HG03439 (cell line): ENCODE measurements at regions not wholly inside any gene's neighbourhood (a gene's known extent, or its start where the extent isn't known, plus 50 kb on each side); places are given as distances from the start of the nearest gene placed in this dataset.
"Not testable (repeated sequence)": the region's sequence is repeated elsewhere in the genome, so short reads cannot be mapped to it uniquely, and the experiment has no call there.

ENCODE experiments used
- ATAC-seq: cut with Tn5 transposase; IDR thresholded peaks from one replicate; pipeline ENCODE4 v1.9.1; 2021; ENCODE audit warnings: mild to moderate bottlenecking, moderate library complexity; ENCODE audit not compliant: unreplicated experiment

GRCh38 chr9:102514541-102514940 is 480.6 kb upstream of the CYLC2 start:
- no peak for ATAC-seq

- peak; percentile 88 for ATAC-seq
Measured at GRCh38 chr9:102507044-102507687, 488.0 kb upstream of the CYLC2 start.

GRCh38 chr9:102506406-102506805 is 488.7 kb upstream of the CYLC2 start:
- ATAC-seq: no peak

- ATAC-seq: peak; percentile 89
Measured at GRCh38 chr9:102499468-102499867, 495.7 kb upstream of the CYLC2 start.

GRCh38 chr9:102497709-102498108 is 497.4 kb upstream of the CYLC2 start:
- ATAC-seq: no peak

GRCh38 chr9:102486976-102487375 is 508.2 kb upstream of the CYLC2 start:
- ATAC-seq: not testable (repeated sequence)

- no peak for ATAC-seq
Measured at GRCh38 chr9:102483651-102484050, 511.5 kb upstream of the CYLC2 start.

GRCh38 chr9:102482776-102483175 is 512.4 kb upstream of the CYLC2 start:
- no peak for ATAC-seq

GRCh38 chr9:102479191-102479590 is 515.9 kb upstream of the CYLC2 start:
- no peak for ATAC-seq

GRCh38 chr9:102474357-102474756 is 520.8 kb upstream of the CYLC2 start:
- no peak for ATAC-seq

GRCh38 chr9:102469430-102469829 is 525.7 kb upstream of the CYLC2 start:
- not testable (repeated sequence) for ATAC-seq

- no peak for ATAC-seq
Measured at GRCh38 chr9:102461156-102461819, 533.8 kb upstream of the CYLC2 start.

- ATAC-seq: no peak
Measured at GRCh38 chr9:102459828-102460227, 535.3 kb upstream of the CYLC2 start.

- ATAC-seq: no peak
Measured at GRCh38 chr9:102456562-102456961, 538.6 kb upstream of the CYLC2 start.

- peak; percentile 29 for ATAC-seq
Measured at GRCh38 chr9:102445906-102446305, 549.2 kb upstream of the CYLC2 start.

- ATAC-seq: peak; percentile 75
Measured at GRCh38 chr9:102445181-102445747, 549.9 kb upstream of the CYLC2 start.

- no peak for ATAC-seq
Measured at GRCh38 chr9:102439583-102439982, 555.5 kb upstream of the CYLC2 start.

- ATAC-seq: not testable (repeated sequence)
Measured at GRCh38 chr9:102436599-102436998, 558.5 kb upstream of the CYLC2 start.

- no peak for ATAC-seq
Measured at GRCh38 chr9:102435427-102435826, 559.7 kb upstream of the CYLC2 start.

- no peak for ATAC-seq
Measured at GRCh38 chr9:102434545-102434944, 560.6 kb upstream of the CYLC2 start.

- ATAC-seq: no peak
Measured at GRCh38 chr9:102428305-102428704, 566.8 kb upstream of the CYLC2 start.

GRCh38 chr9:102416251-102416650 is 578.9 kb upstream of the CYLC2 start:
- ATAC-seq: not testable (repeated sequence)
